DND-41 (cell line): ENCODE measurements at regions not wholly inside any gene's neighbourhood (a gene's known extent, or its start where the extent isn't known, plus 50 kb on each side); places are given as distances from the start of the nearest gene placed in this dataset.

Experiments used
- CTCF ChIP-seq: IDR thresholded peaks from 2 replicates; pipeline ENCODE4 v1.5.1; 2012; ENCODE audit warnings: borderline replicate concordance, low read length, moderate library complexity, mild to moderate bottlenecking; ENCODE audit not compliant: poor library complexity, severe bottlenecking; ENCODE audit errors: extremely low read depth
- EZH2 ChIP-seq: IDR thresholded peaks from 3 replicates; pipeline ENCODE4 v1.6.1; 2012; ENCODE audit warnings: borderline replicate concordance, low read depth, mild to moderate bottlenecking, moderate library complexity, low read length, inconsistent platforms; ENCODE audit not compliant: severe bottlenecking

- TF ChIP-seq CTCF (no peak), EZH2 (no peak)
These were observed 263.2 kb upstream of the EDNRA start for GRCh38 chr4:147217655-147218054.
